ENCODE measurements at regions not wholly inside any gene's neighbourhood (a gene's known extent, or its start where the extent isn't known, plus 50 kb on each side); places are given as distances from the start of the nearest gene placed in this dataset.
"Not testable (repeated sequence)": the region's sequence is repeated elsewhere in the genome, so short reads cannot be mapped to it uniquely, and the experiment has no call there.

- ATAC-seq (no peak), DNase-seq (no peak)
- WGBS, 2 donors, result 69 to 75% methylated on average over 3 of the region's 3 CpGs
- H3K9me3 ChIP-seq, result peaks cover 0 to 4% (median 0%) of the 10 kb centered on the region in 11 donors
- intact Hi-C loops (cut with DNase I), result loop anchor here in 1 of 10 donors (10.0 kb wide), 1 partner anchor 405 kb away; no protein-coding TSS in a partner anchor
- no peaks in the 10 kb centered on the region for H3K4me1 ChIP-seq
- H3K4me3 ChIP-seq, result no peak overlapping the region
- no peaks in the 10 kb centered on the region for H3K36me3 ChIP-seq
- no peaks in the 10 kb centered on the region for H3K27me3 ChIP-seq
- no peak overlapping the region for H3K27ac ChIP-seq
- no peak for TF ChIP-seq CTCF (IDR thresholded peaks at IDR 0.05)
These were observed 172.4 kb downstream of the SLITRK2 start for GRCh38 chrX:145990051-145990450.

GRCh38 chrX:146006637-146007036, 189.0 kb downstream of the SLITRK2 start:
- TF ChIP-seq CTCF (IDR thresholded peaks at IDR 0.05), result no peak
- intact Hi-C loops (cut with DNase I), result no loop called here
- WGBS, 2 donors, result 73 to 78% methylated on average over 3 of the region's 3 CpGs
- Histone ChIP-seq H3K4me3 (no peak overlapping the region), H3K27ac (no peak overlapping the region), H3K27me3 (no peaks in the 10 kb centered on the region), H3K36me3 (no peaks in the 10 kb centered on the region), H3K9me3 (peaks cover 0 to 4% (median 0%) of the 10 kb centered on the region in 11 donors), H3K4me1 (no peaks in the 10 kb centered on the region)
- DNase-seq, result no peak
- no peak for ATAC-seq

- no peak overlapping the region for H3K27ac ChIP-seq
- H3K36me3 ChIP-seq, result no peaks in the 10 kb centered on the region
- intact Hi-C loops (cut with DNase I), result no loop called here
- no peak overlapping the region for H3K4me3 ChIP-seq
- DNase-seq, result no peak
- no peak for TF ChIP-seq CTCF (IDR thresholded peaks at IDR 0.05)
- H3K9me3 ChIP-seq, result peaks cover 0 to 4% (median 0%) of the 10 kb centered on the region in 11 donors
- H3K4me1 ChIP-seq, result no peaks in the 10 kb centered on the region
- no peak for ATAC-seq
- no peaks in the 10 kb centered on the region for H3K27me3 ChIP-seq
- WGBS, 2 donors, result 72 to 79% methylated on average over 4 of the region's 4 CpGs
These were observed 218.4 kb downstream of the SLITRK2 start for GRCh38 chrX:146036000-146036399.

GRCh38 chrX:146041741-146042140, 224.1 kb downstream of the SLITRK2 start:
- intact Hi-C loops (cut with DNase I), result no loop called here
- no peak for DNase-seq
- no peak for TF ChIP-seq CTCF (IDR thresholded peaks at IDR 0.05)
- Histone ChIP-seq H3K27me3 (no peaks in the 10 kb centered on the region), H3K4me3 (no peak overlapping the region), H3K27ac (no peak overlapping the region), H3K4me1 (no peaks in the 10 kb centered on the region), H3K9me3 (peaks cover 0 to 10% (median 0%) of the 10 kb centered on the region in 11 donors), H3K36me3 (no peaks in the 10 kb centered on the region)
- ATAC-seq, result no peak
- 76 to 83% methylated on average over 3 of the region's 3 CpGs for WGBS, 2 donors

- 89 to 93% methylated on average over 42 to 45 of the region's 45 CpGs for WGBS, 2 donors
- H3K27ac ChIP-seq; intact Hi-C loops (cut with DNase I); ATAC-seq; H3K4me3 ChIP-seq; H3K4me1 ChIP-seq; H3K36me3 ChIP-seq; H3K27me3 ChIP-seq; DNase-seq; H3K9me3 ChIP-seq: not testable (repeated sequence)
These were observed 228.5 kb downstream of the SLITRK2 start for GRCh38 chrX:146046011-146046715.

GRCh38 chrX:146049568-146049967, 231.9 kb downstream of the SLITRK2 start:
- H3K4me3 ChIP-seq; H3K36me3 ChIP-seq; H3K9me3 ChIP-seq; H3K27ac ChIP-seq; DNase-seq; H3K4me1 ChIP-seq; ATAC-seq; intact Hi-C loops (cut with DNase I); H3K27me3 ChIP-seq: not testable (repeated sequence)
- WGBS, 2 donors, result 84 to 89% methylated on average over 9 of the region's 12 CpGs

Measured in heart right ventricle (tissue), 16 donors.